C4-2B (cell line): ENCODE measurements at regions not wholly inside any gene's neighbourhood (a gene's known extent, or its start where the extent isn't known, plus 50 kb on each side); places are given as distances from the start of the nearest gene placed in this dataset.

Source experiments
- ZFX ChIP-seq: fragments of 450-650 bp; IDR thresholded peaks from 2 replicates; pipeline ENCODE4 v1.6.1; 2017
- TF ChIP-seq, protein P1 (sequence below): fragments of 450-650 bp; conservative IDR thresholded peaks from 2 replicates; pipeline ENCODE4 v1.5.1; 2017; ENCODE audit warnings: mild to moderate bottlenecking

DNA sequence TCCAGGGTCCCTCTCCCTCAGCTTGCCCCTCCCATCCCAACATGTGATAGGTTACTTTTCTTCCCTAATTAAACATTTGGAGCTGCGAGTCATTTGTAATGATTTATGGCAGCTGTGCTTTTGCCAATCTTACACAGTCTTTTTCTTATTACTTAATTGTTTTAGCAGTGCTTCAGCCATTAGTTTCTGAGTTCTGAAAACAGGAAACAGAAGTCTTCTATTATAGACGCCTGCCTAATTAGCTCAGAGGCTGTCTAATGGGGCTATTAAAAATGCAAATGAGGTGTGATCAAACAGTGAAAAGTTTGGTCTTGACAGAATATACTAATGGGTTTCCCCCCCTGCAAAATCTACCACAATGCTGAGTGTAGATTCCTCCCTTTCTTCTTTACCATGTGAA is 388.3 kb upstream of the CELF4 start:
- TF ChIP-seq, protein P1, sequence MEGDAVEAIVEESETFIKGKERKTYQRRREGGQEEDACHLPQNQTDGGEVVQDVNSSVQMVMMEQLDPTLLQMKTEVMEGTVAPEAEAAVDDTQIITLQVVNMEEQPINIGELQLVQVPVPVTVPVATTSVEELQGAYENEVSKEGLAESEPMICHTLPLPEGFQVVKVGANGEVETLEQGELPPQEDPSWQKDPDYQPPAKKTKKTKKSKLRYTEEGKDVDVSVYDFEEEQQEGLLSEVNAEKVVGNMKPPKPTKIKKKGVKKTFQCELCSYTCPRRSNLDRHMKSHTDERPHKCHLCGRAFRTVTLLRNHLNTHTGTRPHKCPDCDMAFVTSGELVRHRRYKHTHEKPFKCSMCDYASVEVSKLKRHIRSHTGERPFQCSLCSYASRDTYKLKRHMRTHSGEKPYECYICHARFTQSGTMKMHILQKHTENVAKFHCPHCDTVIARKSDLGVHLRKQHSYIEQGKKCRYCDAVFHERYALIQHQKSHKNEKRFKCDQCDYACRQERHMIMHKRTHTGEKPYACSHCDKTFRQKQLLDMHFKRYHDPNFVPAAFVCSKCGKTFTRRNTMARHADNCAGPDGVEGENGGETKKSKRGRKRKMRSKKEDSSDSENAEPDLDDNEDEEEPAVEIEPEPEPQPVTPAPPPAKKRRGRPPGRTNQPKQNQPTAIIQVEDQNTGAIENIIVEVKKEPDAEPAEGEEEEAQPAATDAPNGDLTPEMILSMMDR, result no peak
- TF ChIP-seq ZFX, result no peak
